HepG2 (cell line): ENCODE measurements at regions not wholly inside any gene's neighbourhood (a gene's known extent, or its start where the extent isn't known, plus 50 kb on each side); places are given as distances from the start of the nearest gene placed in this dataset.

Experiments used
- ATAC-seq: fragments of 200-7000 bp; cut with Tn5 transposase; 3 replicates; pipeline ENCODE4 v1.9.1; 2020; ENCODE audit warnings: mild to moderate bottlenecking, moderate library complexity
- BruUV-seq: library from RNA; stranded (reverse); fragments of 400-500 nt; replicated peaks from 2 replicates; lab custom pipeline; 2021; lab: Mats Ljungman, UMichigan
- CTCF ChIA-PET: fragments of 300-600 bp; formaldehyde crosslinking; extraction: SDS; loops from one replicate; lab custom pipeline; 2021; ENCODE audit warnings: low total read pairs, inconsistent platforms, low intra/inter-chr PET ratio; lab: Yijun Ruan, JAX
- POLR2A ChIA-PET: fragments of 350-600 bp; sonication (Branson Sonifier 250); formaldehyde crosslinking; loops from one replicate; lab custom pipeline; 2020; ENCODE audit warnings: antibody characterized with exemption, inconsistent platforms; lab: Yijun Ruan, JAX
- DNase-seq: peaks from one replicate; pipeline ENCODE4 v3.0.0-alpha.2; 2015; ENCODE audit warnings: low spot score
- FAIRE-seq: peaks from 3 replicates; lab custom pipeline; 2011; peaks lifted over from hg19 to GRCh38; lab: Jason Lieb, UNC
- H2AFZ ChIP-seq: one replicate; pipeline ENCODE4 v1.6.1; 2011; ENCODE audit warnings: low read length, inconsistent platforms
- H3K27ac ChIP-seq: fragments of 300-600 bp; 3 replicates; pipeline ENCODE4 v1.8.0; 2011; ENCODE audit warnings: mixed run types, mild to moderate bottlenecking, mixed read lengths, low read length, inconsistent platforms; ENCODE audit not compliant: insufficient read depth; ENCODE audit errors: extremely low read length
- H3K27me3 ChIP-seq, 2 experiments: fragments of 200-600 bp in 1 of 2; 2 replicates in 1 of 2; 3 replicates in 1 of 2; pipeline versions ENCODE4 v1.6.0 to v1.8.0; 2011; ENCODE audit warnings: low read length in 2 of 2, mild to moderate bottlenecking in 2 of 2, moderate library complexity in 2 of 2, inconsistent platforms in 1 of 2; ENCODE audit not compliant: insufficient read depth in 2 of 2, control insufficient read depth in 1 of 2
- H3K36me3 ChIP-seq, 2 experiments: fragments of 200-600 bp in 1 of 2; replicated peaks in 1 of 2; 2 replicates in 1 of 2; 3 replicates in 1 of 2; pipeline versions ENCODE4 v1.5.1 to v1.8.0; 2011; ENCODE audit warnings: low read length in 2 of 2, inconsistent platforms in 1 of 2; ENCODE audit not compliant: insufficient read depth in 2 of 2, control insufficient read depth in 1 of 2
- H3K4me1 ChIP-seq: 2 replicates; pipeline ENCODE4 v1.5.1; 2012; ENCODE audit warnings: low read length, inconsistent platforms; ENCODE audit not compliant: insufficient read depth
- H3K4me2 ChIP-seq: 2 replicates; pipeline ENCODE4 v1.6.0; 2011; ENCODE audit warnings: low read depth, low read length, inconsistent platforms
- H3K4me3 ChIP-seq, 3 experiments: fragments of 200-600 bp in 1 of 3; sonication (generic), shearing (Covaris generic) in 1 of 3; replicated peaks in 1 of 3; 2 replicates each; pipeline ENCODE4 v1.5.1; 2011 to 2016; ENCODE audit warnings: low read length in 3 of 3, inconsistent platforms in 2 of 3, low read depth in 2 of 3, mild to moderate bottlenecking in 2 of 3, control low read depth in 1 of 3, mixed read lengths in 1 of 3; ENCODE audit not compliant: insufficient read depth in 1 of 3
- H3K79me2 ChIP-seq: one replicate; pipeline ENCODE4 v1.6.1; 2011; ENCODE audit warnings: low read length, inconsistent platforms; ENCODE audit not compliant: insufficient read depth
- H3K9ac ChIP-seq: 2 replicates; pipeline ENCODE4 v1.6.0; 2011; ENCODE audit warnings: mild to moderate bottlenecking, low read depth, low read length, inconsistent platforms; ENCODE audit not compliant: insufficient read depth
- H3K9me3 ChIP-seq: 2 replicates; pipeline ENCODE4 v1.5.1; 2012; ENCODE audit warnings: mild to moderate bottlenecking, low read length
- H4K20me1 ChIP-seq: 2 replicates; pipeline ENCODE4 v1.6.0; 2011; ENCODE audit warnings: inconsistent platforms, mild to moderate bottlenecking, low read length, moderate library complexity; ENCODE audit not compliant: insufficient read depth
- FOXC1 ChIP-seq: sonication (generic); formaldehyde crosslinking; IDR thresholded peaks from 2 replicates; pipeline ENCODE4 v1.8.0; 2022; ENCODE audit warnings: mild to moderate bottlenecking, missing genetic modification reagents, borderline replicate concordance
- MED13 ChIP-seq: sonication (generic); formaldehyde crosslinking; IDR thresholded peaks from 2 replicates; pipeline ENCODE4 v1.5.0; 2020; ENCODE audit warnings: missing genetic modification reagents
- PHF8 ChIP-seq: sonication (generic); formaldehyde crosslinking; IDR thresholded peaks from 2 replicates; pipeline ENCODE4 v1.5.0; 2020; ENCODE audit warnings: missing genetic modification reagents
- ZBTB26 ChIP-seq: IDR thresholded peaks from 2 replicates; pipeline ENCODE4 v1.6.1; 2016; ENCODE audit warnings: missing compliant biosample characterization, missing genetic modification reagents, borderline replicate concordance
- ZKSCAN5 ChIP-seq: sonication (generic); formaldehyde crosslinking; IDR thresholded peaks from 2 replicates; pipeline ENCODE4 v1.5.1; 2020; ENCODE audit warnings: mild to moderate bottlenecking, missing genetic modification reagents
- ZNF44 ChIP-seq: sonication (generic); formaldehyde crosslinking; IDR thresholded peaks from 2 replicates; pipeline ENCODE4 v1.5.1; 2020; ENCODE audit warnings: mild to moderate bottlenecking, missing genetic modification reagents
- WGBS: methylation state at CpG from one replicate; pipeline ENCODE4 v1.1.6; 2017; ENCODE audit warnings: low lambda C conversion rate; 5-methylcytosine and 5-hydroxymethylcytosine counted together
- in situ Hi-C: cut with HindIII; loops from 2 replicates; pipeline ENCODE4 v1.10.0; 2017; ENCODE audit warnings: low pct_unique_long_range_greater_than_20kb; ENCODE audit not compliant: extremely low pct_ligation_motif_present
- intact Hi-C: fragments of 100-400 bp; cut with micrococcal nuclease; formaldehyde crosslinking; loops from one replicate; pipeline ENCODE4 v1.10.0; 2022; ENCODE audit not compliant: unreplicated experiment

- no peak overlapping the region for H3K4me2 ChIP-seq
- no peaks in the 10 kb centered on the region for H4K20me1 ChIP-seq
- ChIA-PET POLR2A (no interaction called here), CTCF (no interaction called here)
- H3K9me3 ChIP-seq = peaks cover 17% of the 10 kb centered on the region
- no peaks in the 10 kb centered on the region for H3K36me3 ChIP-seq
- no peak overlapping the region for H3K27ac ChIP-seq
- no peak for ATAC-seq
- no peak overlapping the region for H3K9ac ChIP-seq
- DNase-seq = no peak
- TF ChIP-seq MED13 (CRISPR knock-in tag) (no peak), PHF8 (no peak), ZKSCAN5 (CRISPR knock-in tag) (no peak), ZBTB26 (CRISPR knock-in tag) (no peak), FOXC1 (CRISPR knock-in tag) (no peak)
- H3K79me2 ChIP-seq = no peaks in the 10 kb centered on the region
- no peaks in the 10 kb centered on the region; a peak in 1 of 5 replicates for H3K27me3 ChIP-seq
- no peaks in the 10 kb centered on the region for H3K4me1 ChIP-seq
- intact Hi-C loops (no loop called here), in situ Hi-C loops (no loop called here)
- no peak overlapping the region for H3K4me3 ChIP-seq
- 6% methylated on average over 1 of the region's 1 CpG for WGBS
- no TSS peak for BruUV-seq
- H2AFZ ChIP-seq = no peak overlapping the region
- FAIRE-seq = no peak
These were observed 217.2 kb upstream of the ARPP21 start for GRCh38 chr3:35422101-35422500.

GRCh38 chr3:35422836-35423601, 216.3 kb upstream of the ARPP21 start:
- no peak for DNase-seq
- ChIA-PET CTCF (no interaction called here), POLR2A (no interaction called here)
- Histone ChIP-seq H4K20me1 (no peaks in the 10 kb centered on the region), H3K4me1 (no peaks in the 10 kb centered on the region), H3K4me3 (no peak overlapping the region), H2AFZ (no peak overlapping the region), H3K36me3 (no peaks in the 10 kb centered on the region), H3K9ac (no peak overlapping the region), H3K27ac (no peak overlapping the region), H3K9me3 (peaks cover 10% of the 10 kb centered on the region; the same call in 1 of the 2 replicates), H3K79me2 (no peaks in the 10 kb centered on the region), H3K27me3 (no peaks in the 10 kb centered on the region; a peak in 1 of 5 replicates), H3K4me2 (no peak overlapping the region)
- 20% methylated on average over 6 of the region's 6 CpGs for WGBS
- FAIRE-seq = no peak
- no peak for ATAC-seq
- intact Hi-C loops (no loop called here), in situ Hi-C loops (no loop called here)
- no TSS peak for BruUV-seq
- no peak for TF ChIP-seq ZNF44
